Ovary (tissue), 3 donors: ENCODE measurements at regions not wholly inside any gene's neighbourhood (a gene's known extent, or its start where the extent isn't known, plus 50 kb on each side); places are given as distances from the start of the nearest gene placed in this dataset.

Source experiments
- EP300 ChIP-seq: sonication (generic); formaldehyde crosslinking; IDR thresholded peaks from one replicate; pipeline ENCODE4 v1.6.1; 2017; ENCODE audit warnings: antibody characterized with exemption
- POLR2A ChIP-seq: fragments of 450-650 bp; IDR thresholded peaks from one replicate; pipeline ENCODE4 v1.6.1; 2017; ENCODE audit warnings: antibody characterized with exemption, mild to moderate bottlenecking, moderate library complexity
- TF ChIP-seq, protein P1 (sequence below), 3 donors: fragments of 450-650 bp in 2 of 3; fragments of 200-600 bp in 1 of 3; IDR thresholded peaks; one replicate each; pipeline versions ENCODE4 v1.5.1 to v1.8.0; 2016 to 2022; ENCODE audit warnings: antibody characterized with exemption in 3 of 3, mild to moderate bottlenecking in 1 of 3
- donor health status: DM: no; HTN: no; CAD: no.

DNA sequence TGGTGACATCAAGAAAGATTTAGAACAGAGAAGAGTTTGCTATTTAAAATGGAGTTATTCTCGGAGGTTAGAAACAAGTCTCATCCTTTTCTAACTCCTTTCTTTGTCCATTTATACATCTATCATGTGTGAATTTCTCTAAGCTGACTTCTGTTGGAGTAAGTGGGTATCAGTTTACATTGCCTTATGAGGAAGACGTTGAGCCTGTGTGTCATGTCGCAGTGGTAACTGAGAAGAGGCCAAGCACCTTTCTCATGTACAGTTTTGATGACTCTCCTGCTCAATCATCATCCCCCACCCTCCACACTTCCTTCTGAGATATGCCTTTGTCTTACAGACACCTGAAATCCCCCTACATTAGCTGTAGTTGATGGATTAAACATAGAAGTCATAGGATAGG lies 624.8 kb downstream of the LIG4 start:
- TF ChIP-seq POLR2A (no peak), EP300 (no peak)
- TF ChIP-seq, protein P1, sequence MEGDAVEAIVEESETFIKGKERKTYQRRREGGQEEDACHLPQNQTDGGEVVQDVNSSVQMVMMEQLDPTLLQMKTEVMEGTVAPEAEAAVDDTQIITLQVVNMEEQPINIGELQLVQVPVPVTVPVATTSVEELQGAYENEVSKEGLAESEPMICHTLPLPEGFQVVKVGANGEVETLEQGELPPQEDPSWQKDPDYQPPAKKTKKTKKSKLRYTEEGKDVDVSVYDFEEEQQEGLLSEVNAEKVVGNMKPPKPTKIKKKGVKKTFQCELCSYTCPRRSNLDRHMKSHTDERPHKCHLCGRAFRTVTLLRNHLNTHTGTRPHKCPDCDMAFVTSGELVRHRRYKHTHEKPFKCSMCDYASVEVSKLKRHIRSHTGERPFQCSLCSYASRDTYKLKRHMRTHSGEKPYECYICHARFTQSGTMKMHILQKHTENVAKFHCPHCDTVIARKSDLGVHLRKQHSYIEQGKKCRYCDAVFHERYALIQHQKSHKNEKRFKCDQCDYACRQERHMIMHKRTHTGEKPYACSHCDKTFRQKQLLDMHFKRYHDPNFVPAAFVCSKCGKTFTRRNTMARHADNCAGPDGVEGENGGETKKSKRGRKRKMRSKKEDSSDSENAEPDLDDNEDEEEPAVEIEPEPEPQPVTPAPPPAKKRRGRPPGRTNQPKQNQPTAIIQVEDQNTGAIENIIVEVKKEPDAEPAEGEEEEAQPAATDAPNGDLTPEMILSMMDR (IDR thresholded peaks at IDR 0.05): no peak
